ENCODE measurements at regions not wholly inside any gene's neighbourhood (a gene's known extent, or its start where the extent isn't known, plus 50 kb on each side); places are given as distances from the start of the nearest gene placed in this dataset.

GRCh38 chr11:12321217-12321937, 56.0 kb upstream of the PARVA start:
- TF ChIP-seq, protein P1, sequence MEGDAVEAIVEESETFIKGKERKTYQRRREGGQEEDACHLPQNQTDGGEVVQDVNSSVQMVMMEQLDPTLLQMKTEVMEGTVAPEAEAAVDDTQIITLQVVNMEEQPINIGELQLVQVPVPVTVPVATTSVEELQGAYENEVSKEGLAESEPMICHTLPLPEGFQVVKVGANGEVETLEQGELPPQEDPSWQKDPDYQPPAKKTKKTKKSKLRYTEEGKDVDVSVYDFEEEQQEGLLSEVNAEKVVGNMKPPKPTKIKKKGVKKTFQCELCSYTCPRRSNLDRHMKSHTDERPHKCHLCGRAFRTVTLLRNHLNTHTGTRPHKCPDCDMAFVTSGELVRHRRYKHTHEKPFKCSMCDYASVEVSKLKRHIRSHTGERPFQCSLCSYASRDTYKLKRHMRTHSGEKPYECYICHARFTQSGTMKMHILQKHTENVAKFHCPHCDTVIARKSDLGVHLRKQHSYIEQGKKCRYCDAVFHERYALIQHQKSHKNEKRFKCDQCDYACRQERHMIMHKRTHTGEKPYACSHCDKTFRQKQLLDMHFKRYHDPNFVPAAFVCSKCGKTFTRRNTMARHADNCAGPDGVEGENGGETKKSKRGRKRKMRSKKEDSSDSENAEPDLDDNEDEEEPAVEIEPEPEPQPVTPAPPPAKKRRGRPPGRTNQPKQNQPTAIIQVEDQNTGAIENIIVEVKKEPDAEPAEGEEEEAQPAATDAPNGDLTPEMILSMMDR (IDR thresholded peaks at IDR 0.05) = no peak
- TF ChIP-seq POLR2A (IDR thresholded peaks at IDR 0.05) = no peak
